PC-3 (cell line): ENCODE measurements at regions not wholly inside any gene's neighbourhood (a gene's known extent, or its start where the extent isn't known, plus 50 kb on each side); places are given as distances from the start of the nearest gene placed in this dataset.

ENCODE experiments used
- ATAC-seq: fragments of 200-7000 bp; cut with Tn5 transposase; 2 replicates; pipeline ENCODE4 v1.9.1; 2020; ENCODE audit warnings: mild to moderate bottlenecking, moderate library complexity
- BruUV-seq: library from RNA; stranded (reverse); fragments of 400-500 nt; replicated peaks from 2 replicates; lab custom pipeline; 2021; lab: Mats Ljungman, UMichigan
- CTCF ChIA-PET: fragments of 300-600 bp; sonication (Branson Sonifier 250); formaldehyde crosslinking; loops from one replicate; lab custom pipeline; 2022; ENCODE audit warnings: antibody characterized with exemption; lab: Charles Lee
- POLR2A ChIA-PET: fragments of 300-600 bp; sonication (Branson Sonifier 250); formaldehyde crosslinking; loops from one replicate; lab custom pipeline; 2022; ENCODE audit warnings: antibody characterized with exemption; ENCODE audit not compliant: unreplicated experiment; lab: Charles Lee
- DNase-seq: peaks from one replicate; pipeline ENCODE4 v3.0.0-alpha.2; 2015
- H2AFZ ChIP-seq: fragments of 300-600 bp; sonication (generic); 2 replicates; pipeline ENCODE4 v1.6.0; 2016; ENCODE audit warnings: antibody characterized with exemption, low read length
- H3F3A ChIP-seq: fragments of 300-600 bp; sonication (generic); one replicate; pipeline ENCODE4 v1.6.0; 2017; ENCODE audit warnings: antibody characterized with exemption, low read length, control low read depth, mild to moderate bottlenecking; ENCODE audit not compliant: unreplicated experiment
- H3K27ac ChIP-seq: fragments of 300-600 bp; sonication (generic); 2 replicates; pipeline ENCODE4 v1.5.1; 2016; ENCODE audit warnings: mild to moderate bottlenecking, low read length
- H3K27me3 ChIP-seq: fragments of 300-600 bp; sonication (generic); 2 replicates; pipeline ENCODE4 v1.6.1; 2016; ENCODE audit warnings: low read length, mixed read lengths
- H3K36me3 ChIP-seq: fragments of 300-600 bp; sonication (generic); 2 replicates; pipeline ENCODE4 v1.6.1; 2016; ENCODE audit warnings: low read depth, mixed run types, low read length, mixed read lengths
- H3K4me1 ChIP-seq: fragments of 300-600 bp; sonication (generic); 2 replicates; pipeline ENCODE4 v1.5.1; 2016; ENCODE audit warnings: low read length; ENCODE audit not compliant: insufficient read depth
- H3K4me2 ChIP-seq: fragments of 300-600 bp; sonication (generic); 2 replicates; pipeline ENCODE4 v1.6.0; 2016; ENCODE audit warnings: low read length
- H3K4me3 ChIP-seq: fragments of 300-600 bp; sonication (generic); 2 replicates; pipeline ENCODE4 v1.5.1; 2016; ENCODE audit warnings: mild to moderate bottlenecking, low read length, mixed read lengths
- H3K79me2 ChIP-seq: fragments of 300-600 bp; sonication (generic); 2 replicates; pipeline ENCODE4 v1.6.1; 2017; ENCODE audit warnings: low read length, mixed read lengths
- H3K9ac ChIP-seq: fragments of 300-600 bp; sonication (generic); 2 replicates; pipeline ENCODE4 v1.6.0; 2016; ENCODE audit warnings: mild to moderate bottlenecking, low read length
- H3K9me2 ChIP-seq: fragments of 300-600 bp; sonication (generic); replicated peaks from 2 replicates; pipeline ENCODE4 v1.6.1; 2016; ENCODE audit warnings: mixed run types, low read length, mixed read lengths
- H3K9me3 ChIP-seq: fragments of 300-600 bp; sonication (generic); 2 replicates; pipeline ENCODE4 v1.6.1; 2016; ENCODE audit warnings: low read length, mixed read lengths
- H4K20me1 ChIP-seq: fragments of 300-600 bp; sonication (generic); 2 replicates; pipeline ENCODE4 v1.6.1; 2016; ENCODE audit warnings: low read length, mixed read lengths
- CTCF ChIP-seq: fragments of 300-600 bp; sonication (generic); conservative IDR thresholded peaks from 2 replicates; pipeline ENCODE4 v1.5.1; 2017; ENCODE audit warnings: antibody characterized with exemption, low read depth, mild to moderate bottlenecking, low read length
- EZH2 ChIP-seq: fragments of 300-600 bp; sonication (generic); IDR thresholded peaks from one replicate; pipeline ENCODE4 v1.6.1; 2017; ENCODE audit warnings: antibody characterized with exemption, mild to moderate bottlenecking, low read length; ENCODE audit not compliant: unreplicated experiment
- EZH2phosphoT487 ChIP-seq: fragments of 300-600 bp; sonication (generic); IDR thresholded peaks from 2 replicates; pipeline ENCODE4 v1.6.1; 2018; ENCODE audit warnings: mild to moderate bottlenecking, antibody characterized with exemption, low read length, borderline replicate concordance
- intact Hi-C: fragments of 100-400 bp; cut with micrococcal nuclease; formaldehyde crosslinking; loops from 2 replicates; pipeline ENCODE4 v1.9.0; 2023

GRCh38 chr5:124590686-124591085 lies 155.8 kb downstream of the ZNF608 start:
- no peak overlapping the region for H3K27ac ChIP-seq
- no peak overlapping the region for H3K4me3 ChIP-seq
- no peaks in the 10 kb centered on the region for H3K4me1 ChIP-seq
- no peaks in the 10 kb centered on the region for H3K9me3 ChIP-seq
- ATAC-seq (no peak), DNase-seq (no peak)
- POLR2A ChIA-PET: no interaction called here
- CTCF ChIA-PET: no interaction called here
- intact Hi-C loops: no loop called here
- no peak overlapping the region for H3K9ac ChIP-seq
- no peak overlapping the region for H2AFZ ChIP-seq
- H3K27me3 ChIP-seq: no peaks in the 10 kb centered on the region
- no peaks in the 10 kb centered on the region for H4K20me1 ChIP-seq
- no peaks in the 10 kb centered on the region for H3F3A ChIP-seq
- H3K4me2 ChIP-seq: no peak overlapping the region
- no peaks in the 10 kb centered on the region for H3K9me2 ChIP-seq
- H3K36me3 ChIP-seq: no peaks in the 10 kb centered on the region
- TF ChIP-seq EZH2phosphoT487 (no peak), EZH2 (no peak), CTCF (no peak)
- BruUV-seq: no TSS peak
- H3K79me2 ChIP-seq: no peaks in the 10 kb centered on the region

DNA sequence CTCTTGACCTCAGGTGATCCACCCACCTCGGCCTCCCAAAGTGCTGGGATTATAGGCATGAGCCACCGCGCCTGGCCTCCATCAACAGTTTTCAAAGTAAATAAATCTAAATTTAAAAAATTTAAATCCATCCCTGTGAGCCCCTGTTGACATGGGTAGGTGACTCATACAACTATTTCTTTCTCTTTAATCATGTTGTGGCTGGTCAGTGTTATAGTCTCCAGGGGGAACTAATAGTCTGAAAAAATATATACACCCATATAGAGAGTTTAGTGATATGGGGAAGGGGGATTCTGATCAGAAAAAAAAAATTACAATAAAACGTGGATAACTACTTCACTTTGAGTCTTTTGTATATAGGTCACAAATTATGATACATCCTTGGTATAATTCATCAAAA lies 159.2 kb downstream of the ZNF608 start:
- intact Hi-C loops: no loop called here
- H3K79me2 ChIP-seq: no peaks in the 10 kb centered on the region
- no peak overlapping the region for H3K9ac ChIP-seq
- no peak overlapping the region for H3K4me2 ChIP-seq
- DNase-seq (no peak), ATAC-seq (no peak)
- peaks cover 13% of the 10 kb centered on the region for H3K4me1 ChIP-seq
- POLR2A ChIA-PET: no interaction called here
- CTCF ChIA-PET: no interaction called here
- no peaks in the 10 kb centered on the region for H3K9me2 ChIP-seq
- H2AFZ ChIP-seq: no peak overlapping the region
- BruUV-seq: no TSS peak
- H3K27me3 ChIP-seq: no peaks in the 10 kb centered on the region
- H3K27ac ChIP-seq: no peak overlapping the region
- H4K20me1 ChIP-seq: no peaks in the 10 kb centered on the region
- TF ChIP-seq CTCF (no peak), EZH2phosphoT487 (no peak), EZH2 (no peak)
- H3K9me3 ChIP-seq: no peaks in the 10 kb centered on the region
- no peaks in the 10 kb centered on the region for H3F3A ChIP-seq
- H3K36me3 ChIP-seq: no peaks in the 10 kb centered on the region
- no peak overlapping the region for H3K4me3 ChIP-seq

GRCh38 chr5:124584991-124585715 lies 161.3 kb downstream of the ZNF608 start:
- H3K27ac ChIP-seq: no peak overlapping the region
- H3F3A ChIP-seq: no peaks in the 10 kb centered on the region
- no TSS peak for BruUV-seq
- H3K9me2 ChIP-seq: no peaks in the 10 kb centered on the region
- ATAC-seq (no peak), DNase-seq (no peak)
- H2AFZ ChIP-seq: no peak overlapping the region
- H3K4me1 ChIP-seq: peaks cover 13% of the 10 kb centered on the region
- no peak for TF ChIP-seq EZH2phosphoT487
- no peak for TF ChIP-seq CTCF
- TF ChIP-seq EZH2: no peak
- no peaks in the 10 kb centered on the region for H3K36me3 ChIP-seq
- CTCF ChIA-PET: no interaction called here
- H3K27me3 ChIP-seq: no peaks in the 10 kb centered on the region
- POLR2A ChIA-PET: no interaction called here
- no peaks in the 10 kb centered on the region for H3K79me2 ChIP-seq
- H3K4me3 ChIP-seq: no peak overlapping the region
- no peaks in the 10 kb centered on the region for H3K9me3 ChIP-seq
- no peak overlapping the region for H3K9ac ChIP-seq
- H3K4me2 ChIP-seq: no peak overlapping the region
- intact Hi-C loops: no loop called here
- H4K20me1 ChIP-seq: no peaks in the 10 kb centered on the region
